Breast epithelium (tissue), 3 donors: ENCODE measurements at regions not wholly inside any gene's neighbourhood (a gene's known extent, or its start where the extent isn't known, plus 50 kb on each side); places are given as distances from the start of the nearest gene placed in this dataset.

Experiments used
- CTCF ChIP-seq, 3 donors: fragments of 450-650 bp; IDR thresholded peaks; one replicate each; pipeline ENCODE4 v1.5.1; 2016 to 2017; ENCODE audit warnings: antibody characterized with exemption in 3 of 3, mild to moderate bottlenecking in 3 of 3, moderate library complexity in 3 of 3
- POLR2AphosphoS5 ChIP-seq, 3 donors: sonication (generic); formaldehyde crosslinking; IDR thresholded peaks; one replicate each; pipeline ENCODE4 v1.6.1; 2017; ENCODE audit warnings: antibody characterized with exemption in 3 of 3

GRCh38 chr10:94224656-94225055 lies 138.1 kb downstream of the NOC3L start:
- TF ChIP-seq CTCF (IDR thresholded peaks at IDR 0.05) (no peak), POLR2AphosphoS5 (IDR thresholded peaks at IDR 0.05) (no peak)
